Heart left ventricle (tissue), 16 donors: ENCODE measurements at regions not wholly inside any gene's neighbourhood (a gene's known extent, or its start where the extent isn't known, plus 50 kb on each side); places are given as distances from the start of the nearest gene placed in this dataset.

ENCODE experiments used
- ATAC-seq, 4 donors: fragments of 200-7000 bp; cut with Tn5 transposase; one replicate each; pipeline ENCODE4 v1.9.1; 2020 to 2022; ENCODE audit warnings: moderate library complexity in 4 of 4, mild to moderate bottlenecking in 3 of 4, moderate number of reproducible peaks in 1 of 4
- DNase-seq, 5 donors: peaks; one replicate each; pipeline ENCODE4 v3.0.0-alpha.2; 2020
- H3K27ac ChIP-seq, 12 donors: fragments of 200-600 bp; sonication (generic) in 4 of 12; one replicate each; pipeline versions ENCODE4 v1.5.0 to v1.8.0; 2016 to 2022; ENCODE audit warnings: mild to moderate bottlenecking in 2 of 12
- H3K27me3 ChIP-seq, 9 donors: fragments of 200-600 bp; sonication (generic) in 2 of 9; one replicate each; pipeline versions ENCODE4 v1.5.1 to v1.8.0; 2016 to 2022; ENCODE audit warnings: mild to moderate bottlenecking in 3 of 9
- H3K36me3 ChIP-seq, 9 donors: fragments of 200-600 bp; sonication (generic) in 2 of 9; one replicate each; pipeline versions ENCODE4 v1.5.0 to v1.8.0; 2018 to 2022; ENCODE audit warnings: mild to moderate bottlenecking in 2 of 9
- H3K4me1 ChIP-seq, 12 donors: fragments of 200-600 bp; sonication (generic) in 4 of 12; one replicate each; pipeline versions ENCODE4 v1.5.0 to v1.8.0; 2016 to 2022; ENCODE audit warnings: mild to moderate bottlenecking in 3 of 12
- H3K4me3 ChIP-seq, 12 donors: fragments of 200-600 bp; sonication (generic) in 4 of 12; one replicate each; pipeline versions ENCODE4 v1.5.0 to v1.8.0; 2017 to 2022; ENCODE audit warnings: mild to moderate bottlenecking in 9 of 12, moderate library complexity in 4 of 12
- H3K9me3 ChIP-seq, 12 donors: fragments of 200-600 bp; sonication (generic) in 4 of 12; one replicate each; pipeline versions ENCODE4 v1.5.0 to v1.8.0; 2016 to 2022; ENCODE audit warnings: mild to moderate bottlenecking in 1 of 12
- CTCF ChIP-seq, 12 donors: fragments of 200-600 bp; sonication (generic) in 4 of 12; IDR thresholded peaks; one replicate each; pipeline versions ENCODE4 v1.5.0 to v1.8.0; 2018 to 2022; ENCODE audit warnings: antibody characterized with exemption in 12 of 12, mild to moderate bottlenecking in 5 of 12
- POLR2A ChIP-seq, 2 donors: fragments of 450-650 bp; IDR thresholded peaks; one replicate each; pipeline ENCODE4 v1.6.1; 2017; ENCODE audit warnings: antibody characterized with exemption in 2 of 2, mild to moderate bottlenecking in 2 of 2, moderate library complexity in 2 of 2
- WGBS, 4 donors: extraction: QIAGEN DNeasy Blood & Tissue Kit in 2 of 4; methylation state at CpG; one replicate each; pipeline versions ENCODE4 v1.1.5 to v1.1.7; 2013 to 2018; 5-methylcytosine and 5-hydroxymethylcytosine counted together
- intact Hi-C, 10 donors: fragments of 100-400 bp; cut with DNase I; formaldehyde crosslinking; loops; one replicate each; pipeline versions ENCODE4 v1.11.1 to v1.14.2; 2022
- donor health status: ischemic (EF 13 %, LVEDD 7.1; RV severe dilation, severe dysfunction).
- donor health status: healthy with polysubstance abuse.
- donor health status: DM: no; HTN: yes; CAD: no.
- donor health status: DM: no; HTN: no; CAD: no.
- donor health status: ischemic (EF 25% LVEDD 6.9; RV normal size, moderate dysfunction).
- donor health status: ischemic (EF 25% LVEDD 5.7; RV mildly dilated, moderate dysfunction).
- donor health status: healthy.
- donor health status: DM: yes; HTN: yes; CAD: no.
- donor health status: ischemic (EF 35%, LVEDD 5.7; RV mildly dilated, moderate dysfunction).
- donor health status: nonischemic (EF 11% LVEDD 7.7; RV severe dilation, severe dysfunction).
- donor health status: DM: yes; HTN: yes; CAD: no.
- donor health status: PGD.
- donor health status: ischemic (EF 29% LVEDD 5.4; RV normal size, mild dysfunction).
- donor health status: nonischemic (EF 23%, LVEDD 6.1; RV moderate dilation, normal function).

- TF ChIP-seq CTCF (IDR thresholded peaks at IDR 0.05) (no peak), POLR2A (IDR thresholded peaks at IDR 0.05) (no peak)
- peaks cover 0 to 5% (median 0%) of the 10 kb centered on the region in 12 donors for H3K4me1 ChIP-seq
Measured at GRCh38 chr9:21741151-21741550, 61.3 kb upstream of the MTAP start.

GRCh38 chr9:21744320-21744719 lies 58.1 kb upstream of the MTAP start:
- no peaks in the 10 kb centered on the region for H3K36me3 ChIP-seq
- TF ChIP-seq POLR2A (IDR thresholded peaks at IDR 0.05) (no peak), CTCF (IDR thresholded peaks at IDR 0.05) (no peak)
- 15 to 22% (median 20%) methylated on average over 3 of the region's 3 CpGs for WGBS, 4 donors
- peaks cover 0 to 10% (median 0%) of the 10 kb centered on the region in 9 donors for H3K27me3 ChIP-seq
- intact Hi-C loops = no loop called here
- no peak overlapping the region for H3K27ac ChIP-seq
- H3K4me3 ChIP-seq = no peak overlapping the region
- H3K4me1 ChIP-seq = peaks cover 0 to 13% (median 0%) of the 10 kb centered on the region in 12 donors
- DNase-seq = no peak
- H3K9me3 ChIP-seq = no peaks in the 10 kb centered on the region
- ATAC-seq = no peak

More at GRCh38 chr9:21741151-21741550, 61.3 kb upstream of the MTAP start:
- H3K27ac ChIP-seq = no peak overlapping the region
- H3K4me3 ChIP-seq = no peak overlapping the region
- peaks cover 0 to 8% (median 0%) of the 10 kb centered on the region in 9 donors for H3K27me3 ChIP-seq
- ATAC-seq (no peak), DNase-seq (no peak)
- no peaks in the 10 kb centered on the region for H3K9me3 ChIP-seq
- intact Hi-C loops = no loop called here
- no peaks in the 10 kb centered on the region for H3K36me3 ChIP-seq

- DNase-seq (no peak), ATAC-seq (peak in 2 of 4 donors; percentile 50 to 68)
- Histone ChIP-seq H3K4me3 (no peak overlapping the region), H3K27ac (no peak overlapping the region), H3K4me1 (peaks cover 0 to 13% (median 0%) of the 10 kb centered on the region in 12 donors), H3K27me3 (peaks cover 0 to 9% (median 0%) of the 10 kb centered on the region in 9 donors), H3K9me3 (no peaks in the 10 kb centered on the region), H3K36me3 (no peaks in the 10 kb centered on the region)
- intact Hi-C loops = no loop called here
- TF ChIP-seq POLR2A (IDR thresholded peaks at IDR 0.05) (no peak), CTCF (IDR thresholded peaks at IDR 0.05) (no peak)
Measured at GRCh38 chr9:21744841-21745240, 57.6 kb upstream of the MTAP start.

- no peaks in the 10 kb centered on the region for H3K9me3 ChIP-seq
- no peak for DNase-seq
- H3K4me1 ChIP-seq = peaks cover 0 to 13% (median 0%) of the 10 kb centered on the region in 12 donors
- no peaks in the 10 kb centered on the region for H3K36me3 ChIP-seq
- H3K4me3 ChIP-seq = no peak overlapping the region
- H3K27me3 ChIP-seq = peaks cover 0 to 12% (median 0%) of the 10 kb centered on the region in 9 donors
- TF ChIP-seq CTCF (IDR thresholded peaks at IDR 0.05) = no peak
- no peak for TF ChIP-seq POLR2A (IDR thresholded peaks at IDR 0.05)
- intact Hi-C loops = no loop called here
- 19 to 42% (median 24%) methylated on average over 1 of the region's 1 CpG for WGBS, 4 donors
- H3K27ac ChIP-seq = no peak overlapping the region
- no peak for ATAC-seq
Measured at GRCh38 chr9:21746550-21746949, 55.9 kb upstream of the MTAP start.
